Bone marrow (tissue), 2 donors: ENCODE measurements at regions not wholly inside any gene's neighbourhood (a gene's known extent, or its start where the extent isn't known, plus 50 kb on each side); places are given as distances from the start of the nearest gene placed in this dataset.
"Not testable (repeated sequence)": the region's sequence is repeated elsewhere in the genome, so short reads cannot be mapped to it uniquely, and the experiment has no call there.

Experiments
- DNase-seq, 2 donors: peaks; one replicate each; lab custom pipeline; 2025; lab: John Stamatoyannopoulos, UW

GRCh38 chr16:17556276-17557052, 85.7 kb upstream of the XYLT1 start:
- DNase-seq, result no peak

DNA sequence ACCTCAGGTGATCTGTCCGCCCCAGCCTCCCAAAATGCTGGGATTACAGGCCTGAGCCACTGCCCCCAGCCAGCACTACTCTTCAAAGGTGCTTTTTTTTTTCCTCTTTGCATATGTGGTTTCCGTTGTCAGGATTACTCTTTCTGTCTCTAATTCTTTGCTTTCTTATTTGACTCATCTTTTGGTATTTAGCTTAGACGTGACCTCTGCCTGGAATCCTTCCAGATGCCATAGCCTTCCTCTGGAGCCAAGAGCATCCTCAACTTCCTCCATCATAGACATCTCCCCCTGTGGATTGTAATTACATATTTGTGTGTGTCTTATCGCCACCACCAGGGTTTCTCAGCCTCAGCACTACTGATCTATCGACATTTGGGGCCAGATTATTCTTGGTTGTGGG, 84.4 kb upstream of the XYLT1 start:
- DNase-seq, result no peak

DNA sequence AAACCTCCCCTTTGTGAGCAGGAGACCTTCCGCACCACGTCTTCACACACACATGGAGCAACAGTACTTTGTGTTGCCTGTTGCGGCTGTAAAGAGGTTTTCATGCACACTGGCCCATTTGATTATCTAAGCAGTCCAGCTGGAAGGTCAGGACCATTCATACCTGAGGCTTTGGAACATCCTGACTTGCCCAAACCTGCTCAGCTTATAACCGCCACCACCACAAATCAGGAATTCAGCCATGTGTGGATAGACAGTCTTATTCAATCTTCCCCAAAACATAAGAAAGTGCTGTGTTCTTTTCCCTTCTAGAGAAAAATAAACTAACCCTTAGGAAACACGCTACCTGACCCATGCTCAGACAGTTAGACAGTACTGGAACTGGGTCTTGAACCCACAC, 81.6 kb upstream of the XYLT1 start:
- DNase-seq, result no peak

DNA sequence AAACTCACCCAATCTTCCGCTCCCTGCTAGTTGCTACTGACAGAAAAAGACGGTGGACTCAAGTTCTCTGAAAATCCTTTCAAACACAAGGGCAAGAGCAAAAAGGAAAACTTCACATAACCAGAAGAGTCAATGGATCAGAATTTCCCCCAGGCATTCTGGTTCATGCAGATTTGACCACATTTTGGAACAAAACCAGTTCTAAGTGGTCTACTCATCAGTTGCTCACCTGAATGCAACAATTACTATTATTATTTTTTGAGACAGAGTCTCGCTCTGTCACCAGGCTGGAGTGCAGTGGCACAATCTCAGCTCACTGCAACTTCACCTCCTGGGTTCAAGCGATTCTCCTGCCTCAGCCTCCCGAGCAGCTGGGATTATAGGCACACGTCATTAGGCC, 80.9 kb upstream of the XYLT1 start:
- not testable (repeated sequence) for DNase-seq

- no peak for DNase-seq
These were observed 78.1 kb upstream of the XYLT1 start for GRCh38 chr16:17548825-17549224.

GRCh38 chr16:17544785-17545184, 74.0 kb upstream of the XYLT1 start:
- DNase-seq, result no peak

DNA sequence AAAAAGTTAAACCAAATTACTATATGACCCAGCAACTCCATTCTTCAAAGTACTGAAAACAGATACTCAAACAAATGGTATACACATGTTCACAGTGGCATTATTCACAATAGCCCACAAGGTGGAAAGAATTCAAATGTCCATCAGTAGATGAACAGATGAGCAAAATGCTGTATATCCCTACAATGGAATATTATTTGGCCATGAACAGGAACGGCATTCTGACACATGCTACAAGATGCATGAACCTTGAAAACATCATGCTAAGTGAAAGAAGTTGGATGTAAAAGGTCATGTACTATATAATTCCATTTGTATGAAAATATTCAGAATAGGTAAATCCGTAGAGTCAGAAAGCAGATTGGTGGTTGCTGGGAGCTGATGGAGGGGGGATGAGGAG, 73.5 kb upstream of the XYLT1 start:
- no peak for DNase-seq

DNA sequence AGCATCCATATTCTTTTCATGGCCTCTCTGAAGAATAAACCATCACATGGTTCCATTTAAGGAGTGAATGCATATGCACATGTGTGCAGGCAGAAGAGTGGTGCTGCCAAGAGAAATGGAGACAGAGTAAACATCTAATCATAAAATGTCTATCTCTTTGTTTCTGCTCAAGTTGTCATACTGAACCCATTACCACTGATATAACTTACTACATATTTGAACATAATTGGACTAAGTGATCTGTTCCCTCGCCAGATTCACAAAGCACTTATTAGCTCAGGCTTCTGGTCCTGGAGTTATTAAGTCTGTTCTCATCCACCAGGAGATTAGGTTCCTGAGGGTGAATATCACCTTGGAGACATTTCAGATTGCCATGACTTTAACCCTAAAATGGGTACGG, 72.3 kb upstream of the XYLT1 start:
- no peak for DNase-seq

GRCh38 chr16:17541324-17541723, 70.6 kb upstream of the XYLT1 start:
- DNase-seq, result no peak

DNA sequence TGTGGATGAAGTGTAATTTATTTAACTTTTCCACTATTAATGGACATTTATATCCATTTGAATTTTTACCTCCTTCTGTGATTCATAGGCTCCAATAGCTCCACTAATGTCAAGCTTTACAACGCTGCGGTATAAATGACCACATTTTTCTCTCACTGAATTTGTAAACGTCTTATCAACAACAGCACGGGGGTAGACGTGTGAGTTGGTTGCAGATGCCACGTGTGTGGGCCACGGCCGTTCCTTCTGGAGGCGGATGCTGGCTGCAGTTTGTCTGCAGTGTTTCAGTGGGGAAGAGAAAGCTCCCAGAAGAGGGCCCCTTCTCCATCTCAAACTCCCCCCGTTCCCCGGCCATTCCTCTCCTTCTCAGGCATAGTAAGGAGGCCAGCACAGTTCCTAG, 68.2 kb upstream of the XYLT1 start:
- no peak for DNase-seq

GRCh38 chr16:17532338-17532995, 61.7 kb upstream of the XYLT1 start:
- DNase-seq, result no peak

GRCh38 chr16:17529982-17530760, 59.4 kb upstream of the XYLT1 start:
- no peak for DNase-seq

GRCh38 chr16:17526956-17527937, 56.5 kb upstream of the XYLT1 start:
- no peak for DNase-seq

DNA sequence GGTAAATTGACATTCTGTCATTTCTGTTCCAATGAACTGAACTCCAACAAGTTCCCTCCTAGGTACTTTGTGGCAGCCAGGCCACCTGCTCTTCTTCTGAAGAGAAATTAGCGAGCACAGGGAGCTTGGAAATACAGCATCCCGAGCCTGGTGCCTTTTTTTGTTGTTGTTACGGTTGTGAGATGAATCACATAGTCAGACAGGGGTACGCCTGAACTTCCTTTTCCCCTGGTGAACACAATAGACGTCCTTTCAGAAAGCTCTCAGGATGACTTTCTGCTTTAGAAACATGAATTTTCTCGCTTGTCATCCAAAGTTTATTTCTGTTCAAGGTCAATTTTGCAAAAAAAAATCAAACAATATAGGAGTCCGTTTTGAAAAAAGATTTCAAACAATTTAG, 53.9 kb upstream of the XYLT1 start:
- DNase-seq, result no peak

- DNase-seq, result no peak
These were observed 49.8 kb upstream of the XYLT1 start for GRCh38 chr16:17520561-17520960.
